NCI-H1105 treated with DMSO at 0.1 percent for 48 hours (cell line): ENCODE measurements at regions not wholly inside any gene's neighbourhood (a gene's known extent, or its start where the extent isn't known, plus 50 kb on each side); places are given as distances from the start of the nearest gene placed in this dataset.

Experiments used
- DNase-seq: peaks from one replicate; lab custom pipeline; 2025; lab: John Stamatoyannopoulos, UW

- no peak for DNase-seq
Observed at GRCh38 chr12:125888921-125889320, 823.7 kb downstream of the AACS start.

DNA sequence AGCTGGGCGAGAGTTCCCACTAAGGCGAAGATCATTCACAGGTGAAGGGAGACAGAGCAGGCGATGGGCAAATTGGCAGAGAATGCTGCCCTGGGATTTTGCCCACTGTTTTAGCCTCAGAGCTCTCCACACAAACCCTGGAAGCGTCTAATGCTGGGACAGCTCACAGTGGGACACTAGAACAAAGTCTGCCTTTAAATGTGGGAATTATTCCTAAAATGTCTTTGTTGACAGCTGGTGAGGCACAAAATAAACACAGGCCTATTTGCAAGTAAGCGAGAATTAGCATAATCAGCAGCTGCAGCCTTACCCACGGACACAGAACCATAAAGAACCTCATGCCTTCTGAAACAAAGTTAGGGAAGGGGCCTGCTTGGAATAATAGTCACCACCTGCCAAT, 824.5 kb downstream of the AACS start:
- no peak for DNase-seq

GRCh38 chr12:125890366-125890905, 825.2 kb downstream of the AACS start:
- DNase-seq, result no peak

DNA sequence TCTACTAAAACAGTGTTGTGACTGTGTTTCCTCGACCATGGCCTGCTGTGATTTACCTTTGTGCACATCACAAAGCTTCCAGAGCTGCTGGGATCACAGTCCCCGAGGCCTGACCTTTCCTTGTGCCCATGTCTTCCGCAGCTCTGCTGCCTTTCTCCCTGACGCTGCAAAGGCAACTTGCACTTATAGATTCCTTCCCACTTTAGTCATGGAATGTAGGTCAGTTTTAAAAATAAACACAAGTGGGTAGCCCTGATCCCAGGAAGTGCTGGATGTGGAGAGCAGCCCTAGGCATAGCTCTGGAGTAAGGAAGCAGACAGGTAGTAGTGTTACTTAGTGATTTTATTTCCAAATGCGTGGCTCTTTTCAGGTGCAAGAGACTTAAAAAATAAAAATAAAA, 825.7 kb downstream of the AACS start:
- no peak for DNase-seq

- DNase-seq, result no peak
Observed at GRCh38 chr12:125892276-125892675, 827.0 kb downstream of the AACS start.

GRCh38 chr12:125902991-125903390, 837.8 kb downstream of the AACS start:
- DNase-seq, result no peak

DNA sequence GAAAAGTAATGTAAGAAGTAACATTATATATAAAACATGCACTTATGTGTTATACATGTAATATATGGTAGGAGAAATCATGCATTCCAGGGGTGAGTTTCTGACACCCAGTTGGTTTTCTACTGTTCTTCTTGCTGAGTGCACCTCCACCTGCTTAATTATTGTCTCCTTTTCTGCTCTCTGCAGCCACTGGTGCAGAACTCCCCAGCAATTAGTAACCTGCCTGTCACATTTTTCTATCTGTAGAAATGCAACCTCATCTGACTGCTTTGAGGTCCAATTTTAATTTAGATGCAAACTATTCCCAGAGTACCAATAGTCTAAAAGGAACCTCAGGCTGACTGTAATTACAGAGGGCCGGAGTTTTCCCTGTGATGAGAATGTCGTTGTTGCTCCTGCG, 842.1 kb downstream of the AACS start:
- DNase-seq, result no peak

GRCh38 chr12:125919856-125920470, 854.7 kb downstream of the AACS start:
- peak; percentile 62 for DNase-seq

DNA sequence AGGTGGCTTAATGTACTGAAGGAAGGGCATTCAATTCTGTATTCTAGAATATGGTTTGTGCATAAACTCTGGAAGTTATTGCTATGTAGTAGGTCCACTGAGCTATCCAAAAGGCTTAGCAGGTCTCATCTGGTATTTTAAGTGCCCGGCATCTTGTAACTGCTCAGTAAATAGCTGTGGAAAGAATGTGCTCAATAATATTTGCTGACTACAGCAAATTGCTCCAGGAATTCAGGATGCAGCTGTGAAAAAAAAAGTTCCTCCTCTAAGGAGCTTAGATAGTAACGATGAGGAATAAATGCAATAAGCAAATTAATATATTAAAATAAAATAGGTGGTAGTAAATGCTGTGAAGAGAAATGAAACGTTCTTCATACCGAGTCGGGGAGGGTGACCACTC, 857.1 kb downstream of the AACS start:
- no peak for DNase-seq

DNA sequence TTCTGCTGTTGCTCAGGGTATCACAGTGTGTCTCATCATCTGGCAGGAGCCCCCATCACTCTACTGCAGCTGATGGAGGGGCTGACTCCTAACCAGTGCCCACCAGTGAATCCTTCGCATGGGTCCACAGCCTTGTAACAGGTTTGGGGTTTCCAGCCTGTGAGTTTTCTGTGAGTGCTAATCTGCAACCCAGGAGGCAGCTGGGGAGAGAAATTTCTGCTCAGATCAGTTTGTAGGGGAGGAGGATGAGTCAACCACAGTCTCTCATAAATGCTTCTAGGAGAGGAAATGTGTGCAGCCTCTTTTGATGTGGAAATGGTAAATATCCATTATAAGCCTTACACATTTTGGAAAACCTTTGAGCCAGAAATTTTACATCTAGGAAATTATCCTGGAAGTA, 871.3 kb downstream of the AACS start:
- no peak for DNase-seq

DNA sequence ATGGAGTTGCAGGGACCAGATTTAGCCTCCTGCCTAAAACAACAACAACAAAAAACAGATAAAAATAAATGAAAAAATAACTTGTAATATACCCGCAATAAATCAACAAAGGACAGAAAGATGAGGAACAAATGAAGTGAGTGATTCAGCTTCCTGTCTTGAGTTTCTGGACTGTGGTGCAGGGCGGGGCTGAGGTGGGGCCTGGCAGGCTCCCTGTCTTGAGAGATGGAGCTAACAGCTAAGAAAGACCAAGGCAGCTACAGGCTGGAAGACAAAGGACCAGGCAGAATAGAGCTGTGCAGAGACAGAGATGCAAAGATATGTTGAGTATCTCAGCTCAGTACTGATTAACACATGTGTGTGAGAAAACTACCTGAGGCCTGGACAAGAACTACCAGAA, 879.2 kb downstream of the AACS start:
- DNase-seq, result no peak

- no peak for DNase-seq
Observed at GRCh38 chr12:125949471-125949870, 884.2 kb downstream of the AACS start.

GRCh38 chr12:125954362-125954761, 889.1 kb downstream of the AACS start:
- no peak for DNase-seq

- DNase-seq, result no peak
Observed at GRCh38 chr12:125956186-125956585, 891.0 kb downstream of the AACS start.

- no peak for DNase-seq
Observed at GRCh38 chr12:125966641-125967040, 901.4 kb downstream of the AACS start.

GRCh38 chr12:125968413-125968812, 903.2 kb downstream of the AACS start:
- DNase-seq, result no peak

DNA sequence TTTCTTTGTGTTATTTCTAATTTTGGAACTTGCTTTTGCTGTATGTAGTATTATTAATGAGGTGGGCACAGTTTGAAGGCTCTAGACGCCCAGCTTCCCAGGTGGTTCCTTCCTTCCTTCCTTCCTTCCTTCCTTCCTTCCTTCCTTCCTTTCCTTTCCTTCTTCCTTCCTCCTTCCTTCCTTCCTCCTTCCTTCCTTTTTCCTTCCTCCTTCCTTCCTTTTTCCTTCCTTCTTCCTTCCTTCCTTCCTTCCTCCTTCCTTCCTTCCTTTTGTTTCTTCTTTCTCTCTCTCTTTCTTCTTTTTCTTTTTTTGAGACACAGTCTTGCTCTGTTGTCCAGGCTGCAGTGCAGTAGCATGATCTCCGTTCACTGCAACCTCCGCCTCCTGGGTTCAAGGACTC, 906.7 kb downstream of the AACS start:
- no peak for DNase-seq

GRCh38 chr12:125978286-125978685, 913.1 kb downstream of the AACS start:
- DNase-seq, result no peak

- no peak for DNase-seq
Observed at GRCh38 chr12:125981610-125982253, 916.5 kb downstream of the AACS start.

DNA sequence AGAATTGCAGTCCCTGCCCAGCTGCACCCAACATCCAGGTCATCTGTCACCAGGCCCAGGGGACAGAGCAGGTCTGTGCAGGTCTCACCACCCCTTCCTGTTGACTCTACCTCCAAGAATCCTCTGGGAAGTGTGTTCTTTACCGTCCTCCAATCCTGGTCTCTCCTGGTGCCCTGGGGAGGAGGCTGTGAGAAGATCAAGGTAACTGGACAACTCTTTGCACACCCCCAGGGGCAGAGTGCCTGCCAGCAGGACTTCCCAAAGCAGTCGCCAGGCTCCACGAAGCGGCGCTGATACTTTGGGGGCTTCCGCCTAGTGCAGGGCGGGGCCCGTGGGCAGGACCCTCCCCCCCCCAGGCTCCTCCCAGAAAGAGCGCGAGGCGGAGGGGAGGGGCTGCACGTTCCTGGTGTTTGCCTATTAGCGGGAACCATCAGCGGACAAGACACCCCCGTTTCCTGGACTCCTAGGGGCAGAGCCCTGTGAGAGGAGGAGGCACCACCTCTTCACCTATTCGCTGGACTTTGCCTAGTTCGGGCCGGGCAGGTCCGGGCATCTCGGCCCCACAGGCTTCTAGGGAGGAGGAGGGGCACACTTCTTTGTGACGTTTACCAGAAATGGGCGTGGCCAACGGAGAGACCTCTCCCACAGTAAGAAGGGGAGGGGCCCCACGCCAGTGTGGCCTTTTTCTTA, 918.0 kb downstream of the AACS start:
- DNase-seq, result peak; percentile 88

GRCh38 chr12:125983784-125984500, 918.7 kb downstream of the AACS start:
- DNase-seq, result peak; percentile 81

DNA sequence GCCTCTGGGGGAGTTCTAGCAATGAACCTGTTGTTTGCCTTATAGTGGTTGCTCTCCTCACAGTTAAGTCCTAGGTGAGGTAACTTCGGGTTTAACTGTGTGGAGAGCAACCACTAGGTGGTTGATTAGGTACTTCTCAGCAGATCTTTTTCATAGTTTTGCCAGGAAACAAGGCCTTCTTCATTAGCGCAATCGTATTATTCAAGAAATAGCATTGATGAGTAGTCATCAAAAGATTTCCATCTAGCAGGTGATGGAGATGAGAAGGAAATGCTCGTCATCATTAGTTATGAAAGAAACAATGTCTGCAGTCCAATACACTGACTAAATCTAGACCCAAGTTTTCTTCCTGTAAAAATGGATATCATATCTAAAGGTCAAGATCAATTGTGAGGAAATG, 923.3 kb downstream of the AACS start:
- DNase-seq, result no peak

DNA sequence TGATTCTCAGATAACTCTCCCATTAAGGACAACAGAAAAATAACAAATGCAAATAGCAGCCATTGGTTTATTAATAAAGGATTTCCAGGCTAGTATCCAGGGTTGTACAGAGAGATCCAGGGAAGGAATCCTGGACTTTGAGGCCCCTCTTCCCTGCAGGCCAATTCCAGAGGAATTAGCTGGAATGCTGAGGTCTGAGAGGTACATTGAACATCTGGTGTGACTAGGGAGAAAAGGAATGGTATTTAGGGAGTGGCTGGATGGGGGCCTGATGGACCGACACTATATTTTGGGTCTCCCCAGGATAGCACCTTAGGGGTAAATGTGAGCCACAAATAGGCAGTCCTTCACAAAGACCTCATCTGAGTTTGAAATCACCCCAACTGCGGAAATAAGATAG, 924.5 kb downstream of the AACS start:
- DNase-seq, result no peak
